Stomach smooth muscle (tissue), 2 donors: ENCODE measurements at regions not wholly inside any gene's neighbourhood (a gene's known extent, or its start where the extent isn't known, plus 50 kb on each side); places are given as distances from the start of the nearest gene placed in this dataset.

Experiments used
- H3K27ac ChIP-seq: one replicate; pipeline ENCODE4 v1.7.0; 2013; ENCODE audit warnings: mild to moderate bottlenecking, low read length, inconsistent platforms
- H3K27me3 ChIP-seq, 2 donors: one replicate each; pipeline ENCODE4 v1.7.0; 2013; ENCODE audit warnings: low read length in 2 of 2; ENCODE audit not compliant: insufficient read depth in 2 of 2, control insufficient read depth in 1 of 2
- H3K36me3 ChIP-seq, 2 donors: one replicate each; pipeline ENCODE4 v1.7.0; 2013; ENCODE audit warnings: low read length in 2 of 2; ENCODE audit not compliant: control insufficient read depth in 2 of 2, insufficient read depth in 2 of 2
- H3K4me1 ChIP-seq: one replicate; pipeline ENCODE4 v1.7.0; 2013; ENCODE audit warnings: low read length; ENCODE audit not compliant: control insufficient read depth, insufficient read depth
- H3K4me3 ChIP-seq, 2 donors: one replicate each; pipeline ENCODE4 v1.7.0; 2013; ENCODE audit warnings: low read length in 2 of 2
- H3K9ac ChIP-seq, 2 donors: one replicate each; pipeline ENCODE4 v1.7.0; 2013; ENCODE audit warnings: low read length in 2 of 2, mild to moderate bottlenecking in 1 of 2
- H3K9me3 ChIP-seq, 2 donors: one replicate each; pipeline ENCODE4 v1.7.0; 2013; ENCODE audit warnings: low read length in 2 of 2; ENCODE audit not compliant: control insufficient read depth in 2 of 2
- donor health status: healthy.
- donor health status: Pancreatic carcinoma.

DNA sequence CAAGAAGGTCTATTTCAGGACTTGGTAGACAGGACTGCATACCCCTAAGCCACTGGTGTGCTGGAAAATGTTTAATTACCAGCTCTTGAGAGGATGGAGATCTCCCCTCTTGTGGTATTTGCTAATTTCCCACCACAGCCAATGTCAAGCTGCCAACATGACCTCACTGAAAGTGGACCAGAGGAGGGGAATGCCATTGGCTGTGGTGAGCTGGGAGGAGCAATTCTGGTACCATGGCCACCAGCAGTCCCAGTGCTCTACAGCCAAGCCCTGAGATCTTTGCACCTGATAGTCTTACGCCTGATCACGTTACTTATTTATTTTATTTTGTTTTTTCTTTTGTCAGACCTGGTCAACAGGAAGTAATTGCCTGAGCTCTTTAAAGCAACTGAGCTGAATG, 82.5 kb upstream of the BCL6 start:
- Histone ChIP-seq H3K36me3 (no peaks in the 10 kb centered on the region), H3K27me3 (no peaks in the 10 kb centered on the region), H3K9me3 (no peaks in the 10 kb centered on the region), H3K4me1 (no peaks in the 10 kb centered on the region), H3K27ac (no peak overlapping the region), H3K4me3 (no peak overlapping the region), H3K9ac (no peak overlapping the region)

DNA sequence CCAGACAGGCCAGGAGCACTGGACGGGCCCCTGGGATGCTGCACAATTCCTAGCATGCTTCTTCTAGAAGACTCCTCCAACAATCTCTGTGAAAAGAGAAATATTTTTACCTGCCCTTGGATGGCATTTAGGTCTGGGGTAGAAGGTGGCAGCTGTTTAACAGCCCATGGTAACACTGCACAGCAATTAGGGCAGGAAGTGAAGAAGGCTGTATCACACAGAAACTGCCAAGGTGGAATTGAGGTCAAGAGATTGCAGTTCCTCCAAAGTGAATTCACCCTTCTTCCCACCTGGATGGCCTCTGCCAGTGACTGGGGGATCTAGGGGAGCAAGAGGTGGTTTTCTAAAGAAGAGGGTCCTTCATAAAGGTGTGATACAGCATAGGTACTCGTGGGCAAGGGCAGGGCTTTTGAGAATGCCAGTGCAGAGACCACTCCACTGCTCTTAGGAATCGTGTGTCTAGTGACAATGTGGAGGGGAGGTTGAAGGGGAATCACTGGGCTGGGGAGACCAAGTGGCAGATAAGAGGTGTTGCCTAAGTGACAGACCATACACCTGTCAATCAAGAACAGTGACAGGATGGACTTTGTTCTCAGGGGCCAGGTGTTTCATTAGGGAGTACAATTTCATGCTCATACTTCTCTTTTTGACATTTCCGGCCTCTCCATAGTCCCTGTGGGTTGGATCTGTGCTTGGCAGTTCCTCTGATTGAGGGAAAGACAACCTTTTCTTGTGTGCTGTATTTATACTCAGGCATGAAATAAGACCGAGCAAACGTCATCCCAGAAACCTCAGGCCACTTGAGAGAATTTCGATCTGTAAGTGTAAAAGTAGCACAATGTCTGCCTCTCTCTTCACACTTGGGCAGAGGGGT, 83.5 kb upstream of the BCL6 start:
- Histone ChIP-seq H3K36me3 (no peaks in the 10 kb centered on the region), H3K9ac (no peak overlapping the region), H3K27ac (no peak overlapping the region), H3K27me3 (no peaks in the 10 kb centered on the region), H3K9me3 (no peaks in the 10 kb centered on the region), H3K4me3 (no peak overlapping the region), H3K4me1 (no peaks in the 10 kb centered on the region)

DNA sequence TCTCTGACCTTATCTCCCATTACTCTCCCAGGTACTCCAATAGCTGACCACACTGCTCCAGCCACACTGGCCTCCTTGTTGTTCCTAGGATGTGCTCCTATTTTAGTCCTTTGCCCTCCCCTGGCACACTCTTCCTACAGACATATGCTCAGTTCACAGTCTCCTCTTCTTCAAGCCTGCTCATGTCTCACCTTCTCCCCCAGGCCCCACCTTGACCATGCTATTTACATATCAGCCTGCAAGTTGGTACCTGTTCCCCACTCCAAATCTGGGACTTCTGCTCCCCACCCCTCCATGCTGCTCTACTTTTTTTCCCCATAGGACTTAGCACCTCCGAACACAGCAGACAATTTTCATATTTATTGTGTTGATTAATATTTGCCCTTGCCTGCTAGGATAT, 84.9 kb upstream of the BCL6 start:
- Histone ChIP-seq H3K4me1 (no peaks in the 10 kb centered on the region), H3K4me3 (no peak overlapping the region)

DNA sequence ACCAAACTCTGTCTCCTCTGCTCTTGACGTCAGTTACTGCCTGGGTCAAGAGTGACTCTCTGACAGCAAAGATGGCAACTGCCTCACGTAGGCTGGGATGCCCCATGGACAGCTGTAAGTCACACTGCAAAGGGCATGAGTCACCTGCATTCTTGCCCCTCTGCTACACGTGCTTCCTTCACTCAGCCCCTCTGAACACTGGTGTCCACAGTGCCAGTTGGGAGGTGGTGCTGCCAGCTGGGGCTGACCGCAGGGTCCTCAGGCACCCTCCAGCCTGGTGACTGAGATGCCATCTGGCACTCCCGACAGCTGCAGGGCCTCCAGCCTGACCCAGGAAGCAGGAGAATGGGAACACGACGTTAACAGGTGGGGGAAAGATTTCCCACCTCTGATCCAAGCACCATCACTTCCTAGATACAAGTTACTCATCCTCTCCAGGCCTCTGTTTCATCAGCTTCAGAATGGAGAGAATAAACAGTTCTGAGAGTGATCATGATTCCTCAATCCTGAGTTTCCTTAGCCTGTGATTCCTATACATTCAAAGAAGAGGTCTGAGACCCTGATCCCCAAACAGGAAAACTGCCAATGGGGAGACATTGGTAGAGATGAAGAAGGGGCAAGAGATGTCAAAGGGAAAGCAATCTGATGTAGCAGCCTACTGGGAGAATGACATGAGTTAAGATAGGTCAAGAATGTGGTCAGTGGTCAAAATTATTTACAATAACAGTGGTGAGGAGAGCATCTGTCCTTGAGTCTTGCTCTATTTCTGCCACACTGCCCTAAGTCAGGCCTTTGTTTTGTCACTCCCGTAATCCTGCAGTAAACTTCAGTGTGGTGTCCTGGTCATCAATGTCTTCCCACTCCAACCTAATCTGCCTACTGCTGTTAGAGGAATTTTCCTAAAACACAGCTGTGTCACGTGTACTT, 86.1 kb upstream of the BCL6 start:
- Histone ChIP-seq H3K27ac (no peak overlapping the region), H3K9me3 (peaks cover 0 to 3% of the 10 kb centered on the region in 2 donors), H3K4me1 (no peaks in the 10 kb centered on the region), H3K27me3 (no peaks in the 10 kb centered on the region), H3K36me3 (no peaks in the 10 kb centered on the region), H3K9ac (no peak overlapping the region), H3K4me3 (no peak overlapping the region)

More for the DNA sequence above, 84.9 kb upstream of the BCL6 start:
- Histone ChIP-seq H3K9me3 (no peaks in the 10 kb centered on the region), H3K36me3 (no peaks in the 10 kb centered on the region), H3K27ac (no peak overlapping the region), H3K27me3 (no peaks in the 10 kb centered on the region), H3K9ac (no peak overlapping the region)

DNA sequence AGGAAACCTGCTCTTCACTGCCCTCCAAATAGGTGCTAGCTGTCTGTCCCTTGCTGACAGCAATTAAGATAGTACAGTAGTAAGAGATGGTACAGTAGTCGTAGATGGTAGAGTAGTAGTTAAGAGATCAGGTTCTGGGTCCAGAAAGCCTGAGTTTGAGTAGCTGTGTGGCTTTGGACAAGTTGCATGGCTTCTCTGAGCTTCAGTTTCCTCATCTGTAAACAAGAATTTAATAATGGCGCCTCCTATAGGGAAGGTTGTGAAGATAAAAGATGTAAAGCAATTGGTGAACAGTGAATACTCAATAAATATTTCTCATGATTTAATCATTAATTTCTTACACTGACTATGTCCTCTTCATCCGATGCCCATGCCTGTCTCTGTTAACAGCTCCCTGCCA, 86.9 kb upstream of the BCL6 start:
- no peaks in the 10 kb centered on the region for H3K36me3 ChIP-seq

DNA sequence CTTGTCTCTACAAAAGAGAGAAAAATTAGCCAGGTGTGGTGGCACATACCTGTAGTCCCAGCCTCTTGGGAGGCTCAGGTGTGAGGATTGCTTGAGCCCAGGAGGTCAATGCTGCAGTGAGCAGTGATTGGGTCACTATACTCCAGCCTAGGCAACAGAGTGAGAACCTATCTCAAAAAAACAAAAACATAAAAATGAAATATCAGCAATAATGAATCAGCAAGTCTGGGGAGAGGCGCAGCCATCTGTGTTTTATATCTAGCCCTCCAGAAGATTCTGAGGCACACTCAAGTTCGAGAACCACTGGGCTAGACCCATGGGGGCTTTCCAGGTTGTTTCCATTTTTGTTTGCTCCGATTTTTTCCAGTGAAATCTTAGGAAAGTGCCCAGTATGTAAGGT, 88.1 kb upstream of the BCL6 start:
- Histone ChIP-seq H3K4me3 (no peak overlapping the region), H3K27ac (no peak overlapping the region), H3K4me1 (no peaks in the 10 kb centered on the region), H3K9ac (no peak overlapping the region), H3K36me3 (no peaks in the 10 kb centered on the region), H3K9me3 (peaks cover 0 to 3% of the 10 kb centered on the region in 2 donors), H3K27me3 (no peaks in the 10 kb centered on the region)

More for the DNA sequence above, 86.9 kb upstream of the BCL6 start:
- Histone ChIP-seq H3K27me3 (no peaks in the 10 kb centered on the region), H3K4me1 (no peaks in the 10 kb centered on the region), H3K9ac (no peak overlapping the region), H3K9me3 (peaks cover 0 to 3% of the 10 kb centered on the region in 2 donors), H3K27ac (no peak overlapping the region), H3K4me3 (no peak overlapping the region)

DNA sequence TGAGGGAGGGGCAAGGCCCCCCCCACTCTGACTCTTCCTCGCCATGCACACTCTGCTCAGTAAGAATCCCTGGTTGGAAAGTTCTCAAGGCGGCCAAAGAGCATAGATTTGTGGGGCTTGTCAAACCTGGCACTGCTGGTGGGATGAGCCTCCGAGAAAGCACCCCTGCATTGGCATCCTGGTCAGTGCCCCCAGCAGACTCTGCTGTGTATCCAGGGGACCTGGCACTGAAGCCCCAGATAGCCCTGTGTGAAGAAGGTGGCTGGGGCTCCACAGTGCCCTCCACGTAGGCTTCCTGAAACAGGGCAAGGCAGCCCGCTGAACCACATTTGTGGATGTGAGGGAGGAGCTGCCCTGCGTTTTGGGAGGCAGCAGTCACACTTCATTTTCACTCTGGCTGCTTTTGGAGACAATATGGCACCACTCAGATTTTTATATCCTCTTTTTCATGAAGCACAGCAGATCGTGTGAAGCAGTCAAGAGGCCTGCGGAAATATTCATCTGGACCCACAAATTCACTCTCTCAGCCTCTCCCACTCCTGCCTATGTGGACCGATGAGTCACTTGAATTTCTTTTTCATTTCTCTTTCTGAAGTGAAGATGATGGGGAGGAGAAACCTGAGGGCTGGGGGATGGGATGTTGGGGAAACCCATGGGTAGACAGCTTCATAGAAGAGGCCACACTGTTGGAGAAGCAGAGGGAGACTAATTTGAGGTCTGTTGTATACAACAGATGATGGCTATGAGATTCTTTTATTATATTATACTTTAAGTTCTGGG, 88.7 kb upstream of the BCL6 start:
- Histone ChIP-seq H3K27me3 (no peaks in the 10 kb centered on the region), H3K4me3 (no peak overlapping the region), H3K27ac (no peak overlapping the region), H3K9me3 (peaks cover 0 to 3% of the 10 kb centered on the region in 2 donors), H3K9ac (no peak overlapping the region), H3K4me1 (no peaks in the 10 kb centered on the region), H3K36me3 (no peaks in the 10 kb centered on the region)

DNA sequence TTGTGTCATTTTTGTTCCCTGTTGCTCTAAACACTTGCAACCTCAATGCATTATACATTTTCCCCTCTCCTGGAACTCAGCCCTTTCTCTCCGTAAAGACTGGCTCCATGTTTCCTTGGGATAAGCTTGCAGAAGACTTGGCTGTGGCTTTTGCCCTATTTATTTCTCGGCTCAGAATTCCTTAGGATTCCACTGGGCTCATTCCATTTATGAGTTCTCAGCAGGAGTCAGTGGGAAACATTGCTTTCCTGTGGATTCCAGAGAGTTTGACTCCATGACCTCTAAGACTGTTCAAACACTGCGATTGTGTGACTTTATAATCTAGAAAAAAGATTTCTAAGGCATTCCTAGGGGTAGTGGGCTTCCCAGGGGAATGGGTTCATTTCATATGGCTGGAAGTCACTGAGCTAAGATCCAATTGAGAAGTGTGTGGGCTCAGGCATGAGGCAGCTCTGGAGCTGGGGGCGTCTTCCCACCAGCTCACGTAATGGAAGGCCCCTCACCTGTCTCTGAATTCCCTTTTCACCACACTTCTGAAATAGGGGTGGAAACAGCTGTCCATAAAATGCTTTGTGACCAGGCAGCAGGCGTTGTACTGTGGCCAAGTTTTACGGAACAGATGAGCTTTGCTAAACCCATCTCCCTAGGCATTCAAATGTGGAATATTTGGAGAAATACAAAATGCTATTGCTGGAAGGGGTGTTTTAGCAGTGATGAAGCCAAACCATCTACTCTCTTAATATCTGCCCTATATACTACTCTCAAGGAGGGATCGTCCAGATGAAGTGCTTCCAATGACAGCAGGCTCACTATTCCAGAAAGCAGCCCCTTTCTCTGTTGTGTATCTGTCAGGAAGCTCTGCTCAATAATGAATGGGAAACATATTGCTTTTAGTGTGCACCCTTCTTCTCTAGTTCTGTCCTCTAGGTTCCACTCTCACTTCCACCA, 91.8 kb upstream of the BCL6 start:
- Histone ChIP-seq H3K4me3 (no peak overlapping the region), H3K4me1 (no peaks in the 10 kb centered on the region), H3K9ac (no peak overlapping the region), H3K27ac (no peak overlapping the region), H3K36me3 (no peaks in the 10 kb centered on the region), H3K27me3 (no peaks in the 10 kb centered on the region), H3K9me3 (peaks cover 0 to 3% of the 10 kb centered on the region in 2 donors)

DNA sequence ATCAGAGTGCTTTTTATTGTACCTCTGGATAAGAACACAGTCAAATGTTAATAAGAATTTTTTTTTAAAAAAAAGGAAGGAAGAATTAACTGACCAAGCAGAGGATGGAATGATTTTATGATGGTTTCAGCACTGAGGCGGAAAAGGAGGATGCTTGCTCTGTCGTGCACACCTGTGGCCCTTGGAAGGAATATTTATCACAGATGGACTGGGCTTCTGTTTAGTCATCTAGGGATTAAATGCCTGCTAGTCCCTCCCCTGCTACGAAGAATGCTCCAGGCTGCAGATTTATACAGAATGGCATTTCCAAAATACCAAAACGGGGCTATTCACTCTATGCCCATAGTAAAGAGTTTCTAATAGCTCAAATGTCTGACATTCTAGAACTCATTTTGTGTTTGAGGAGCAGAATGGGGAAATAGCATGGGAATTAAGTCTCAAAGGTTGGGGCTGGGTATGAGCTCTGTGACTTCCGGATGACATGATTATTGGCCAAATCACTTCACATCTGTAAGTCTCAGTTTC, 92.8 kb upstream of the BCL6 start:
- no peak overlapping the region for H3K9ac ChIP-seq

More for the DNA sequence above, 92.8 kb upstream of the BCL6 start:
- H3K36me3 ChIP-seq = no peaks in the 10 kb centered on the region
- no peak overlapping the region for H3K4me3 ChIP-seq
- no peaks in the 10 kb centered on the region for H3K4me1 ChIP-seq
- H3K9me3 ChIP-seq = peaks cover 0 to 3% of the 10 kb centered on the region in 2 donors
- H3K27ac ChIP-seq = no peak overlapping the region
- no peaks in the 10 kb centered on the region for H3K27me3 ChIP-seq
